ENCODE measurements at regions not wholly inside any gene's neighbourhood (a gene's known extent, or its start where the extent isn't known, plus 50 kb on each side); places are given as distances from the start of the nearest gene placed in this dataset.
"Not testable (repeated sequence)": the region's sequence is repeated elsewhere in the genome, so short reads cannot be mapped to it uniquely, and the experiment has no call there.

GRCh38 chr15:22250501-22251290, 170.4 kb downstream of the OR4M2 start:
- H3K27me3 Mint-ChIP-seq, result peaks cover 13 to 40% (median 20%) of the 10 kb centered on the region in 5 donors
- H3K9me3 Mint-ChIP-seq; CTCF ChIA-PET; intact Hi-C loops (cut with micrococcal nuclease); H3K4me3 Mint-ChIP-seq; H3K36me3 ChIP-seq (ENCODE audit: control insufficient read depth in 2 of 3, insufficient read depth in 3 of 3, low read length in 3 of 3); ATAC-seq; H3K9me3 ChIP-seq (ENCODE audit: control insufficient read depth in 2 of 3, low read length in 3 of 3); H3K27ac ChIP-seq (ENCODE audit: low read depth, low read length); POLR2A ChIA-PET; H3K4me3 ChIP-seq (ENCODE audit: low read length); H3K27ac Mint-ChIP-seq; H3K36me3 Mint-ChIP-seq; H3K27me3 ChIP-seq (ENCODE audit: control insufficient read depth in 2 of 2, insufficient read depth in 2 of 2, low read length in 2 of 2); DNase-seq: not testable (repeated sequence)
- H3K4me1 Mint-ChIP-seq, result peaks cover 14 to 23% (median 15%) of the 10 kb centered on the region in 7 donors
- peaks cover 0 to 22% of the 10 kb centered on the region in 2 donors for H3K4me1 ChIP-seq (ENCODE audit: control insufficient read depth in 2 of 2, insufficient read depth in 2 of 2, low read length in 2 of 2)

- Histone ChIP-seq H3K27me3 (ENCODE audit: control insufficient read depth in 2 of 2, insufficient read depth in 2 of 2, low read length in 2 of 2) (no peaks in the 10 kb centered on the region), H3K9me3 (ENCODE audit: control insufficient read depth in 2 of 3, low read length in 3 of 3) (no peaks in the 10 kb centered on the region), H3K36me3 (ENCODE audit: control insufficient read depth in 2 of 3, insufficient read depth in 3 of 3, low read length in 3 of 3) (no peaks in the 10 kb centered on the region), H3K27ac (ENCODE audit: low read depth, low read length) (no peak overlapping the region), H3K4me1 (ENCODE audit: control insufficient read depth in 2 of 2, insufficient read depth in 2 of 2, low read length in 2 of 2) (peaks cover 0 to 22% of the 10 kb centered on the region in 2 donors), H3K4me3 (ENCODE audit: low read length) (no peak overlapping the region)
- ChIA-PET POLR2A (no interaction called here), CTCF (no interaction called here)
- Mint-ChIP-seq H3K27me3 (peaks cover 16 to 44% (median 24%) of the 10 kb centered on the region in 5 donors), H3K9me3 (peaks cover 0 to 3% (median 0%) of the 10 kb centered on the region in 11 donors), H3K4me3 (no peak overlapping the region), H3K27ac (peak overlapping the region in 1 of 9 donors; percentile 7), H3K4me1 (peaks cover 14 to 24% (median 15%) of the 10 kb centered on the region in 7 donors), H3K36me3 (peaks cover 0 to 4% (median 1%) of the 10 kb centered on the region in 5 donors)
- no peak for ATAC-seq
- no peak for DNase-seq
- intact Hi-C loops (cut with micrococcal nuclease), result no loop called here
Observed at GRCh38 chr15:22251422-22251821, 171.1 kb downstream of the OR4M2 start.

- peaks cover 20 to 50% (median 25%) of the 10 kb centered on the region in 5 donors for H3K27me3 Mint-ChIP-seq
- H3K36me3 Mint-ChIP-seq; H3K4me3 ChIP-seq (ENCODE audit: low read length); H3K27ac ChIP-seq (ENCODE audit: low read depth, low read length); DNase-seq; H3K9me3 ChIP-seq (ENCODE audit: control insufficient read depth in 2 of 3, low read length in 3 of 3); H3K27ac Mint-ChIP-seq; POLR2A ChIA-PET; H3K36me3 ChIP-seq (ENCODE audit: control insufficient read depth in 2 of 3, insufficient read depth in 3 of 3, low read length in 3 of 3); H3K4me3 Mint-ChIP-seq; H3K27me3 ChIP-seq (ENCODE audit: control insufficient read depth in 2 of 2, insufficient read depth in 2 of 2, low read length in 2 of 2); intact Hi-C loops (cut with micrococcal nuclease); ATAC-seq; CTCF ChIA-PET; H3K9me3 Mint-ChIP-seq: not testable (repeated sequence)
- peaks cover 14 to 27% (median 15%) of the 10 kb centered on the region in 7 donors for H3K4me1 Mint-ChIP-seq
- H3K4me1 ChIP-seq (ENCODE audit: control insufficient read depth in 2 of 2, insufficient read depth in 2 of 2, low read length in 2 of 2), result peaks cover 0 to 22% of the 10 kb centered on the region in 2 donors
Observed at GRCh38 chr15:22252047-22252446, 171.7 kb downstream of the OR4M2 start.

DNA sequence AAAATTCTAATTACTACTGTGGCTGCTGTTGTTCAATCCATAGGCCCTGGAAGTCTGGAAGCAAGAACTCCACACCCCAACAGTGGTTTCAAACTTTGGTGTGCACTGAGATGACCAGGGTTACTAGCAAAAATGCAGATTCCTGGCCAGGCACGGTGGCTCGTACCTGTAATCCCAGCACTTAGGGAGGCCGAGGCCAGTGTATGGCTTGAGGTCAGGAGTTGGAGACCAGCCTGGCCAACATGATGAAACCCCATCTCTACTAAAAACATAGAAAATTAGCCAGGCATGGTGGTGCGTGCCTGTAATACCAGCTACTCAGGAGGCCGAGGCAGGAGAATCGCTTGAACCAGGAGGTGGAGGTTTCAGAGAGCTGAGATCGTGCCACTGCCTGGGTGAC, 172.2 kb downstream of the OR4M2 start:
- H3K27ac ChIP-seq (ENCODE audit: low read depth, low read length); H3K4me3 ChIP-seq (ENCODE audit: low read length); CTCF ChIA-PET; H3K4me3 Mint-ChIP-seq; POLR2A ChIA-PET; H3K9me3 Mint-ChIP-seq; DNase-seq; H3K27me3 ChIP-seq (ENCODE audit: control insufficient read depth in 2 of 2, insufficient read depth in 2 of 2, low read length in 2 of 2); H3K9me3 ChIP-seq (ENCODE audit: control insufficient read depth in 2 of 3, low read length in 3 of 3); H3K36me3 ChIP-seq (ENCODE audit: control insufficient read depth in 2 of 3, insufficient read depth in 3 of 3, low read length in 3 of 3); intact Hi-C loops (cut with micrococcal nuclease); ATAC-seq; H3K36me3 Mint-ChIP-seq; H3K27ac Mint-ChIP-seq: not testable (repeated sequence)
- H3K27me3 Mint-ChIP-seq, result peaks cover 20 to 52% (median 25%) of the 10 kb centered on the region in 5 donors
- H3K4me1 ChIP-seq (ENCODE audit: control insufficient read depth in 2 of 2, insufficient read depth in 2 of 2, low read length in 2 of 2), result peaks cover 0 to 22% of the 10 kb centered on the region in 2 donors
- H3K4me1 Mint-ChIP-seq, result peaks cover 14 to 27% (median 15%) of the 10 kb centered on the region in 7 donors

DNA sequence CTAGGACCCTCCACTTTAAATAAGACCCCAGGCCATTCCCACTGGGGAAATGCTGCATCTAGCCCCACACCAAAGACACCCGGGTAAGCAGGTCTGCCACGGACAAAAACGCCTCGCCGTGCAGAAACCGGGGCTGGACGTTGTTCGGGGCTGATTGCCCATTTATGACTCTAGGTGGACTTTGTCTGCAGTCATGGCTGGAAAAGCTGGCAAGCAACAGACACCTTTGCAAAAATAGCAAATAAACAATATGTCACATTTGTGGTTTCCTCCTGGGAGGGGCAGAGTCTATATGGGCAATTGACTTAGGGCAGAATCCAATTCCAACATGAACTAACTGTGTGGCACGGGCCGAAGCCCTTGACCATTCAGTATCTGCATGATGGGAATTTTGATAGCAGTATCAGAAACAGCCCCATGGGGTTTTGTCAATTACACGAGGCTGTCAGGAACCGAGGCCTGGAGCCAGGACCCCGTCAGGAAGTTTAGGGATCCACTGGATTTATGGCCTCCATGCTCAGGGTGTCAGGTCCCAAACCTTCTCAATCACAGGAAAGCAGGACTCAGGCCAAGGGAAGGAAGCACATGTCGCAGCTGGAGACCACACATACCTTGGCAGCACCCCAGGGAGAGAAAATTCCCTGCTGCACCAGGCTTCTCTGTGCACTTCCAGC, 172.8 kb downstream of the OR4M2 start:
- ATAC-seq; H3K27ac Mint-ChIP-seq; intact Hi-C loops (cut with micrococcal nuclease); H3K27me3 ChIP-seq (ENCODE audit: control insufficient read depth in 2 of 2, insufficient read depth in 2 of 2, low read length in 2 of 2); H3K9me3 ChIP-seq (ENCODE audit: control insufficient read depth in 2 of 3, low read length in 3 of 3); DNase-seq; CTCF ChIA-PET; H3K36me3 Mint-ChIP-seq; H3K27ac ChIP-seq (ENCODE audit: low read depth, low read length); H3K36me3 ChIP-seq (ENCODE audit: control insufficient read depth in 2 of 3, insufficient read depth in 3 of 3, low read length in 3 of 3); POLR2A ChIA-PET; H3K4me3 ChIP-seq (ENCODE audit: low read length); H3K9me3 Mint-ChIP-seq: not testable (repeated sequence)
- Mint-ChIP-seq H3K27me3 (peaks cover 17 to 52% (median 22%) of the 10 kb centered on the region in 5 donors), H3K4me1 (peaks cover 14 to 27% (median 15%) of the 10 kb centered on the region in 7 donors), H3K4me3 (peak overlapping the region in 1 of 10 donors; percentile 12)
- peaks cover 0 to 22% of the 10 kb centered on the region in 2 donors for H3K4me1 ChIP-seq (ENCODE audit: control insufficient read depth in 2 of 2, insufficient read depth in 2 of 2, low read length in 2 of 2)

GRCh38 chr15:22253676-22254408, 173.5 kb downstream of the OR4M2 start:
- ChIA-PET CTCF (no interaction called here), POLR2A (no interaction called here)
- Mint-ChIP-seq H3K4me1 (peaks cover 14 to 30% (median 15%) of the 10 kb centered on the region in 7 donors), H3K9me3 (peaks cover 0 to 2% (median 0%) of the 10 kb centered on the region in 11 donors), H3K36me3 (peaks cover 0 to 3% (median 0%) of the 10 kb centered on the region in 5 donors), H3K27me3 (peaks cover 11 to 47% (median 19%) of the 10 kb centered on the region in 5 donors), H3K27ac (peak overlapping the region in 2 of 9 donors; percentile 48 to 71), H3K4me3 (peak overlapping the region in 4 of 10 donors; percentile 10 to 56 (median 21))
- Histone ChIP-seq H3K27me3 (ENCODE audit: control insufficient read depth in 2 of 2, insufficient read depth in 2 of 2, low read length in 2 of 2) (no peaks in the 10 kb centered on the region), H3K27ac (ENCODE audit: low read depth, low read length) (no peak overlapping the region), H3K36me3 (ENCODE audit: control insufficient read depth in 2 of 3, insufficient read depth in 3 of 3, low read length in 3 of 3) (no peaks in the 10 kb centered on the region), H3K9me3 (ENCODE audit: control insufficient read depth in 2 of 3, low read length in 3 of 3) (no peaks in the 10 kb centered on the region), H3K4me1 (ENCODE audit: control insufficient read depth in 2 of 2, insufficient read depth in 2 of 2, low read length in 2 of 2) (peaks cover 0 to 22% of the 10 kb centered on the region in 2 donors), H3K4me3 (ENCODE audit: low read length) (no peak overlapping the region)
- intact Hi-C loops (cut with micrococcal nuclease), result no loop called here
- ATAC-seq (peak; percentile 71), DNase-seq (no peak)
